Astrocyte of the spinal cord (primary cell): ENCODE measurements at regions not wholly inside any gene's neighbourhood (a gene's known extent, or its start where the extent isn't known, plus 50 kb on each side); places are given as distances from the start of the nearest gene placed in this dataset.

Experiments used
- DNase-seq: peaks from one replicate; pipeline ENCODE4 v3.0.0; 2011; ENCODE audit warnings: low read depth, low spot score
- H3K4me3 ChIP-seq: 2 replicates; pipeline ENCODE4 v1.5.1; 2011; ENCODE audit warnings: low read depth, mild to moderate bottlenecking, low read length, moderate library complexity
- in situ Hi-C: cut with HindIII; loops from 2 replicates; pipeline ENCODE4 v1.10.0; 2017; ENCODE audit warnings: low sequenced_read_pairs
- TF ChIP-seq, protein P1 (sequence below): IDR thresholded peaks from 2 replicates; pipeline ENCODE4 v1.5.1; 2012; ENCODE audit warnings: low read depth, mild to moderate bottlenecking, low read length, inconsistent platforms

DNA sequence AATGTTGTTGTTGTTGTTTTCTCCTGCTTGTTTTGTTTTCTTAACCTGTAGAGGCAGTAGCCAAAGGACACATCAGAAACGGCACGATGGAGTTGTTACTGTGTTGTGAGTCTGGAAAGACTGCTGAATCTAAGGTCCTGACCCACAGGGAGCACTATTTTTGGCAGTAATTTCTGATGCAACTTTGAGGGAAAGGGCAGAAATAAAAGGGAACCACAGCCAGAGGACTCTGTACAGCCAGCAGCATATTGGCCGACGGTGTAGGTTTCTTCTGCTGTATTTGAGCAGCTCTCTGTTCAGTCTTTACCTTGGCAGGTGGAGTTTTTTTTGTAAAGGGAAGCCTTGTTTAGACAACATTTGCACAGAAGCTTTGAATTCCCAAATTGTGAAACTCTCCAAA lies 203.0 kb upstream of the GPR101 start:
- DNase-seq = no peak
- in situ Hi-C loops = no loop called here
- H3K4me3 ChIP-seq = no peak overlapping the region
- TF ChIP-seq, protein P1, sequence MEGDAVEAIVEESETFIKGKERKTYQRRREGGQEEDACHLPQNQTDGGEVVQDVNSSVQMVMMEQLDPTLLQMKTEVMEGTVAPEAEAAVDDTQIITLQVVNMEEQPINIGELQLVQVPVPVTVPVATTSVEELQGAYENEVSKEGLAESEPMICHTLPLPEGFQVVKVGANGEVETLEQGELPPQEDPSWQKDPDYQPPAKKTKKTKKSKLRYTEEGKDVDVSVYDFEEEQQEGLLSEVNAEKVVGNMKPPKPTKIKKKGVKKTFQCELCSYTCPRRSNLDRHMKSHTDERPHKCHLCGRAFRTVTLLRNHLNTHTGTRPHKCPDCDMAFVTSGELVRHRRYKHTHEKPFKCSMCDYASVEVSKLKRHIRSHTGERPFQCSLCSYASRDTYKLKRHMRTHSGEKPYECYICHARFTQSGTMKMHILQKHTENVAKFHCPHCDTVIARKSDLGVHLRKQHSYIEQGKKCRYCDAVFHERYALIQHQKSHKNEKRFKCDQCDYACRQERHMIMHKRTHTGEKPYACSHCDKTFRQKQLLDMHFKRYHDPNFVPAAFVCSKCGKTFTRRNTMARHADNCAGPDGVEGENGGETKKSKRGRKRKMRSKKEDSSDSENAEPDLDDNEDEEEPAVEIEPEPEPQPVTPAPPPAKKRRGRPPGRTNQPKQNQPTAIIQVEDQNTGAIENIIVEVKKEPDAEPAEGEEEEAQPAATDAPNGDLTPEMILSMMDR = no peak

DNA sequence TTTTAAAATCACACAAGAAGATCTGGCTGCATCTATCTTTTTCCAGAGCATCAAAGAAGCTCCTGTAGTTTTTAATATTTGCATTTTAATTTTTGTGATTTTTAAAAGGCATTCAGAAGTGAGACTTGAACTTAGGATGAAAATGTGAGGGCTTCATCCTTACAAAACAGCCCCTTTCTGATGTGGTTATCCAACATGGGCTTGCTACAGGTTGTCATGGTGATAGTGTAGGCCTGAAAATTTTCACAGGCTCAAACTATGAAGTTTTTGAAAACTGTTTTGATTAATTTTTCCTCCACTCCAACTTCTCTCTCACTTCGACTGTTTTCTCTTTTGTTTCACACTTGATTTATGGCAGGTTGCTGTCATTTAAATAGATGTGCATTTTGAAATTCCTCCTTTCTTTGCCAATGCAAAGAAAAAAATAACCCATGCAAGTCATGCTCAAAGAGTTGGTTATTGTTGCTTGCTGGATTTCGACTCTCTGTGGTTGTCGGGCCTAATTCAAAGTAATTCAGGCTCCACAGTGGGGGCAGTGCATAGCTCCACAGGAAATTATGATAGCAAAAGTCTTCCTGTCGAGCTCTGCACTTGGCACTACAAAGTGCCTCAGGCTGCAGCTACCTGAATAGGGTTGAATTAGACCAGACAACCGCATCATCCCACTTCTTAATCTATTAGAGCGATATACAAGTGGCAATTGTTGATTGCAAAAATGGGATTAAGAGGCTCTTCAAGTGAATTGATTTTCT lies 201.0 kb upstream of the GPR101 start:
- in situ Hi-C loops = no loop called here
- H3K4me3 ChIP-seq = no peak overlapping the region
- DNase-seq = no peak
- TF ChIP-seq, protein P1 = no peak

- in situ Hi-C loops = no loop called here
Observed at GRCh38 chrX:137233478-137233877, 199.7 kb upstream of the GPR101 start.

DNA sequence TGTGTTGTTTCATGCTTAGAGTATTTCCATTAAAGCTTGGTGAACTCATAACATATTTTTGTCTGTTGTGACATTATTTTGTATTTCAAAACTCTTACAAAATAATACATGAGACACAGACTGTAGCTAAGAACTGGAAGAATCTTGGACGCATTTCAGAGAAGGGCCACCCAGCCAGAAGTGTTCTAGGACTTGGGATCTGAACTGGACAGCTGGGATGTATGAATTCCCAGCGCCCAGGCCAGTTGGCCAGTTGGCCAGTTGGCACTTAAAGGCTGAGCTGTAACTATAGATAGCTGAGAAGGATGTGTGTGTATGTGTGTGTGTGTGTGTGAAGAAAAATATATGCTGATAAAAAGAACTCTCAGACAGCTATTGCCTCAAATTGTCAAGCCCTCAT lies 193.4 kb upstream of the GPR101 start:
- in situ Hi-C loops = no loop called here

More at GRCh38 chrX:137233478-137233877, 199.7 kb upstream of the GPR101 start:
- no peak for DNase-seq
- TF ChIP-seq, protein P1 = no peak
- H3K4me3 ChIP-seq = no peak overlapping the region

GRCh38 chrX:137215467-137215866 lies 181.7 kb upstream of the GPR101 start:
- TF ChIP-seq, protein P1 = no peak
- no peak for DNase-seq
- no peak overlapping the region for H3K4me3 ChIP-seq
- in situ Hi-C loops = no loop called here

More for the DNA sequence above, 193.4 kb upstream of the GPR101 start:
- H3K4me3 ChIP-seq = no peak overlapping the region
- TF ChIP-seq, protein P1 = no peak
- no peak for DNase-seq

GRCh38 chrX:137212078-137212632 lies 178.4 kb upstream of the GPR101 start:
- no peak overlapping the region for H3K4me3 ChIP-seq
- no peak for DNase-seq
- TF ChIP-seq, protein P1 = no peak
- in situ Hi-C loops = no loop called here
